DMS53 treated with DMSO at 0.1 percent for 48 hours (cell line): ENCODE measurements at regions not wholly inside any gene's neighbourhood (a gene's known extent, or its start where the extent isn't known, plus 50 kb on each side); places are given as distances from the start of the nearest gene placed in this dataset.

ENCODE experiments used
- DNase-seq: peaks from one replicate; lab custom pipeline; 2025; ENCODE audit not compliant: unreplicated experiment; lab: John Stamatoyannopoulos, UW

DNA sequence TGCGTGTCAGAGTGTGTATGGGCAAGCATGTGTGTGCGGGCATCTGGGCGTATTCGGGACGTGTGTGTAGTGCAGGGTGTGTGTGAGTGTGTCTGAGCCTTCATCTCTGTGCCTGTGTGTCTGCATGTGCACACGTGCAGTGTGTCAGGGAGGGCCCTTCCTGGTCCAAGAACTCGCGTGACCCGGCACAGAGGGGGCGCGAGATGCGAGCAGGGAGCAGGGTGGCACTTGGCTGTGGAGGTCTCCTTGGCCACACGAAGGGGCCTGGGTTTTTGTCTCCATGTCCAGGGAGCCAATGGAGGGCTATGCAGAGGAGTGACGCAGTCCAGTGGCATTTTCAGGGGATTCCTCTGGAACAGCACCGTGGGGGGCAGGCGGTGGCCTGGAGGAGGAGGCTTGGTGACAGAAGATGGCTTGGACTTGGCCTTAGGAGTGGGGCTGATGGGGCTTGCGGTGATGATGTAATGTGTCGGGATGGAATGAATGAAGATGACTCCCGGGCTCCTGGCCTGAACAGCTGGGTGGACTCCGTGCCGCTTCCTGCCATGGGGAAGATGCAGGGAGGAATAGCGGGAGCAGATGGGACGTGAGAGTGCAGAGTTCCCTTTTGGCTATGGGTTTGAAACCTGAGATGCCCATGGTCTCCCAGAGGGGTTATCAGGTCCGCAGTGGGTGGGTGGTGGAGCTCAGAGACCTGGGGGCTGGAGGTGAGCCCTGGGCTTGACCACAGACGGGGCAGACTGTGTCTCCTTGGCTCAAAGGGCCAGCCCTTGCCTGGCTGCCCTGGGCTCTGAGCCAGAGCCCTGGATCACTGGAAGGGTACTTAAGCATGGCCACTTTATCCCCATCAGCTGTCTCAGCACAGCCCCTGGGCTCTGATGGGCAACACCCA is 208.3 kb downstream of the PHETA1 start:
- DNase-seq: no peak

DNA sequence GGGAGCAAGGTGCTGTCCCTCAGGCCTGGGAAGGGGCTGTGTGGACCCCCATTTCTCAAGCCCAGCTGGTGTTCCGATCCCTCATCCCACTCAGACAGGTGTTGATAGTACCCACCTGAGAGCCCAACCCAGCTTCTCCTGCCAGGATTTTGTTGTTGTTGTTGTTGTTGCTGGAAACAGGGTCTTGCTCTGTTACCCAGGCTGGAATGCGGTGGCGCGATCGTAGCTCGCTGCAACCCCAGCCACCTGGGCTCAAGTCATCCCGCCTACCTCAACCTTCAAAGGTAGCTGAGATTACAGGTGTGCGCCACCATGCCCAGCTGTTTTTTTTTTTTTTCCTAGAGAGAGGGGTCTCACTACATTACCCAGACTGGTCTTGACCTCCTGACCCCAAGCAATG is 209.9 kb downstream of the PHETA1 start:
- no peak for DNase-seq

DNA sequence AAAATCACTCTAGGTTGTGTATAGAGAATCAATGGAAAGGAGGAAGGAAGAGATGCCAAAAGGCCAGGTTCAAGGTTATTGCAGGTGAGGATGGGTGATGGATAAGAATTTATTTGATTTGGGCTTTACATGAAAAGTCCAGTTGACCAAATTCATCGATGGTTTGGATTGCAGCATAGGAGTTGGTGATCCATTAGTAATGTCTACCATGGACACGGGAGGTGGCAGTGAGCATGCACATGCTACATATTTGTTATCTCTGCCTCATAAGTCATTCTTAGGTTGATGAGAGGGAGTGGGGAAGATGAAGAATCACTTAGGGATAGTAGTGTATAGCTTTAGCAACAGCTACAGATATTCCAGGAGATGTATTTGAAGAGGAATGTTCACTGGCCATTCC is 211.4 kb downstream of the PHETA1 start:
- DNase-seq: no peak

DNA sequence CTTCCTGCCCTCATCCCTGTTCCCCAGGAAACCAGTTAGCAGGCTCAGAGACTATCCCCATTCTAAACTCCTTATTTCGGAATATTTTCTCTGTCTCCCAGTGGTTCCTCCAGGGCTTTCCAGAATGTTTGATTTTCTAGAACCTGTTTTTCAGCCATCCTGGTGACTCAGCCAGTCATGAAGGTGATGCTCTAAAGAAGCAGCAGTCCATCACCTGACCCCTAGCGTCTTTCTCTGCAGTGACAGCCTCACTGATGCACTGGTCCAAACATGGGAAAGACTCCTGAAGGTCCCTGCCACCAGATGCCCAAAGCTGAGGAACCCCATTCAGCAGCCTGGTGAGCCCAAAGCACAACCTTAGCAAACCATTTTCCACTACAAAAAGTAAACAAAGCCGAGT is 212.6 kb downstream of the PHETA1 start:
- no peak for DNase-seq

DNA sequence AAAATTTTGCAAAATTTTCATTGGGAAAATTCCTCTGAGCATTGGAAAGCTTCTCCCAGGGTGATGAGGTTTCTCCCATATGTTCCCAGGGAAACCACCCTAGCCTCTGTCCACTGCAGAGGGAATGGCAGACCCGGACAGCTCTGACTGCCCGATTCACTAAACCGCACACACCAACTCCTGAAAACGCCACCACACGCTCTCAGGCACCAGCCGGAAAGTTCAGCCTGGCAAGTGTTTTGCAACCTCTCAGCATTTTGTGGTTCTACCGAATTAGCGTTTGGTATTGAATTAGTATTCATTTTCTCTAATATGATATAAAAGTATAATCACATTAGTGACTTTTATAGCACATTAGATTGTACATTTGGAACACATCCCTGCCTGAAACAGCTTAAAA is 213.4 kb downstream of the PHETA1 start:
- no peak for DNase-seq

DNA sequence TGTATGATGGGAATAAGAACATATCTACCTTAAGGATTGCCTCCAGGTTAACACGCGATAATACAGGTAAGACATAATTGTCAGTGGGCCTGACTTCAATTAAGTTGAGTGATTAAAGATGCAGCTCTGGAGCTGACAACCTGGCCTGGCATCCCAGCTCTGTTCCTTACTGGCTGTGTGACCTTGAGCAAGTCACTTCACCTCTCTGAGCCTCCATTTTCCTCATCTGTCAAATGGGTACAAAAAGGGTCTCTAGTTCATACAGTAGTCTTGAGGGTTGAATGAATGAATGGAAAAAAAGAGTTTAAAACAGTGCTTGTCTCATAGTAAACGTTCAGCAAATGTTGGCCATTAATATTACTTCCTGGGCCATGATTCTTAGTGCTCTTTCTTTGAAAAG is 213.9 kb downstream of the PHETA1 start:
- no peak for DNase-seq

DNA sequence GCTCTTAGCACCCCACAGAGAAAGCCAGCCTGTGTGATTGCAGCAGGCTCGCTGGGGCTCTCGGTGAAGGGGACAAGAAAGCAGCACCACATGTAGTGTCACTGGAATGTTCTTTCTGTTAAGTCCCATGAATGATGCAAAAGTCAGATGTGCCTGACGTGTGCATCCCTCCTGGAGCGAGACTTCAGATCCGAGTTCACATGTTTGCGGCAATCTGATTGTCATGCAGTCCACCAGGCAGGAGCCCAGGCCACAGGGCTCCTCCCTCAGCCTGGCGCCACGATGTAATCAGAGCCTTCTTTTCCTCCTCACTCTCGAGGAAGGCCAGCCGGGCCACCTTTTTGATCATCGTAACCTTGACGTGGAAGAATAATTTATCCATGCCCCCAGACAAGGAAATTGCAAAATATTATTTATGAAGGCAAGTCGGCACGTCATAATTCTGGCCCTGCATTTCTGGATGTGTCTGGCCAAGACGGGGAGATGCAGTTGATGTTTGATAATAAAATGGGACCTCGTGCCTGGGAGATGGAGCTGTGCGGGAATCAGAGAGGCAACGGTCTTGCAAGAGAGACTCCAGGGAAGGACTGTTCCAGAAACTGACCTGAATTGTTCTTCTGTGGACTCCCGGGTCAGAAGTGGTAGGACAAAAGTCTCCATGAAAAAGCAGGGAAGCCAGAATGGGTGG is 214.6 kb downstream of the PHETA1 start:
- no peak for DNase-seq

DNA sequence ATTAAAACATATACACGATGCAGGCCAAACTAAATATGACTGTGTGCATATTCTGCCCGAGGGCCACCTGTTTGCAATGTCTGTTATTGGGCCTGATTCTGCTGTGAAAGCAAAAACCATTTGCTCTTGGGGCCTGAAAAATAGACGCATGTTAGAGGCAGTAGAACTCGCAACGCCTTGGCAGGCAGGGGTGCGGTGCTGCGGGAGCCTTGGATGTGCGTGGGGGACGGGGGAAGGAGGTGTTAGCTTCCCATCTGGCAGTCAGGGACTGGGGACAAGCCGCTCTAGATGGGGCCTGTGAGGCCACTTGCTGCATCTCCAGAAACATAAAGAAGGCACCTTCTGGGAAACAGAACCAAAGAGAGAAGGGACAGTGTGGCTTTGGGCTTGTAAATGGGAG is 216.3 kb downstream of the PHETA1 start:
- DNase-seq: no peak

DNA sequence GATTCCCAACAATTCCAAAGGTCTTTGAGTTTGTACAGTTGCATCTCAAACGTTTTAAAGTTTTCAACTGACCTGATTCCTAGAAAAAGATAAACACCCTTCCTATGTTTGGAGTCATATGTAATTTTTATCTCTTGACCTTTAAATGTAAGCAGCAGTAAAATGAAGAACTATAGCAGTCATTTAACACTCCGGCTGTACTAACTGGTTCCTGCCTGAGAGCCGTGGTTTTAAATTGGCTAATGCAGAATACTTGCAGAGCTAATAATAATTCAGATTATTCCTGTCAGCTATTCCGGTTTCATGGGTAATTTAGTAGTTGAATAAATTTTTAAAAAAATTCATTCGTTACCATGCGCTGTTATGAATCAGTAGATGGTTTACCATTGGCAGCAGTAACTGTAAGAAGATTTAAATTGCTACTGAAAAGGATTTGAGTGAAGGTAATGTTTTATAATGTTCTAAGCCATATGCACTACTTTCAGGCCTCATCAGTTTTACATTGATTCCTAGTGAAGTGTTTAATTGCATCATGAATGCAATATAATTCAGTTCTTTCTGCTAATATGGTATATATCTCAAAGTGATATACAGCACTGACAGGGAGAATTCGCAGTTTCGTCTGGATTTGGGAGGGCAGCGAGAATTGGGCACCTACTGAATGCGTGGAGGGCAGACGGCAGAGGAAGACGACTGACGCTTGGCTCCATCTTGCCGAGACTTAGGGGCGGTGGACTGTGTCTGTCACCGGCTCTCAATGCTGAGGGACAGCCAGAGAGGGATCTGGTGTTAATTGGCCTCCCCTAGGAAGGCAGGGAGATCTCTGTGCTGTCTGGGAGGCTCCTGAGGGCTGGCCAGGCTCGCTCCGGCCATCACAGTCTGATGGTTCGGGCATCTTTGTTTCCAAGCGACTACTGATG is 217.7 kb downstream of the PHETA1 start:
- no peak for DNase-seq

DNA sequence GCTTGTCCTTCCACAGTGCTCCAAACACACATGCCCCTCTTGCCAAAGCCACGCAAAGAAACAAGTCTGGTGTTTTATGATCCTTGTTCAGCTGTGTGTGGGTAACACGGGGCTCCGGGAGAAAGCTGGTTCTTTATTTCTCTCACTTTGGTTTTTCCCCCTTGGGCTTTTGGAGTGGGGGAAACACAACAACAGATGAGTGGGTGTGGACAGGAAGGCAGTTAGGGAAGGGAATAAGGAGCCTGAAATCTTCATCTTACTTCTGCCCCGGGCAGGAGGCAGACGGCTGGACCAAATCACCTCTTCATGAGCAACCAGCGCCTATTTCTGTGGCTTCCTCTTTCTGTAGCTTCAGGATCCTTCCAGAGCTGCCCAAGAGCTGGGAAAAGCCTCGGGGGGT is 218.5 kb downstream of the PHETA1 start:
- no peak for DNase-seq

DNA sequence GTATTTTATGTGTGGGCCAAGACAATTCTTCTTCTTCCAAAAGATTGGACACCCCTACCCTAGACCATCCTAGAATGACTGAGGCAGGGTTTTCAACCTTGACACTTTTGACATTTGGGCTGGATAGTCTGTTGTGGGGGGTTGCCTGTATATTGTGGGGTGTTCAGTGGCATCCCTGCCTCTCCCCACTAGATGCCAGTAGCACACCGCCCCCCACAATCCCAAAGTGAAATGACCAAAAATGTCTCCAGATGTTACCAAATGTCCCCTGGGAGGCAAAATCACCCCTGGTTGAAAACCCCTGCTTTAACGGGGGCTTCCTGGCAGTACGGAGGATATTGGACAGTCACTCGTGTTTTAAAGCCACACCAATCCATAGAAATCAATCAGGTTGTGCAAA is 219.6 kb downstream of the PHETA1 start:
- no peak for DNase-seq

DNA sequence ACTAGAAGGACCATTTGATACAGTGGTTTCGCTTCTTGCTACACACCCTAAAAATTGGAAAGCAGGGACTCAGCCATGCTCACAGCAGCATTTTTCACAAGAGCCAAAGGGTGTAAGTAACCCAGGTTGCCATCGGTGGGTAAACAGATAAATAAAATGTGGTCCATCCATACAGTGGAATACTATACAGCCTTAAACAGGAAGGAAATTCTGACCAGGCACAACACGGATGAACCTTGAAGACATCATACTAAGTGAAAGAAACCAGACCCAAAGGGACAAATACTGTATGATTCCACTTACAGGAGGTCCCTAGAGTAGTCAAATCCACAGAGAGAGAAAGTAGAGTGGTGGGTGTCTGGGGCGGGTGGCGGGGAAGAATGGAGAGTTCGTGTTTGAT is 220.9 kb downstream of the PHETA1 start:
- no peak for DNase-seq

DNA sequence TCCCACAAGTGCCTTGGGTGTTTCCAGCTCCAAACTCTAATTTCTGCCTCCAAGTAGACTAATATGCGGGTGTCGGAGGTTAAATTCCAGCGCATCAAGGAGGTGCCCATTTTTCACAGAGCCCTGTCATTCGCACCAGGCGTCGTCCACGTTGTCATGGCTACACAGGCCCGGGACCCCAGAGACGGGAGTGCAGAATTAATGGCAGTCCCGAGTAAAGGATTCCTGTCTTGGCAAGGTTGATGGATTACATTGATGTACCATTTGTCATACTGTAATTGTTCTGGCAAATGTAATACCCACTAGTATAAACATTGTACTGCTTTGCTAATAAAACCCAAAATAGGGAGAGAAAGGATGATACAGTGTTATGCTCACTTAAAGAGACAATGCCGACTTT is 222.9 kb upstream of the MYL2 start:
- DNase-seq: no peak

DNA sequence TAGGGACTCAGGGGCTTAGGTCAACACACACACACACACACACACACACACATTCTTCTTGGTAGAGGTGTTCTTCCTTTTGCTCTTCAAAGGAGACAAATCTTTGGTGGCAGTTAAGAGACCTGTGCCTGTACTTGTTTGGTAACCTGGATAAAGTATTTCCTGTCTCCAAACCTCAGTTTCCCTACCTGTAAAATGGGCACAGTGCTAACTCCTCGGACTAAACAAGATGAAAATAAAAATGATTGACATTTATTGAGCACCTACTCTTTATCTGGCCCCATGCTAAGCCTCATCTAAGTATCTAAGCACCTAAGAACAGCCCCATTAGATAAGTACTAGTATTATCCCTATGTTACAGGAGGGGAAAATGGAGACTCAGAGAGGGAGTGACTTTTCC is 220.8 kb upstream of the MYL2 start:
- no peak for DNase-seq

DNA sequence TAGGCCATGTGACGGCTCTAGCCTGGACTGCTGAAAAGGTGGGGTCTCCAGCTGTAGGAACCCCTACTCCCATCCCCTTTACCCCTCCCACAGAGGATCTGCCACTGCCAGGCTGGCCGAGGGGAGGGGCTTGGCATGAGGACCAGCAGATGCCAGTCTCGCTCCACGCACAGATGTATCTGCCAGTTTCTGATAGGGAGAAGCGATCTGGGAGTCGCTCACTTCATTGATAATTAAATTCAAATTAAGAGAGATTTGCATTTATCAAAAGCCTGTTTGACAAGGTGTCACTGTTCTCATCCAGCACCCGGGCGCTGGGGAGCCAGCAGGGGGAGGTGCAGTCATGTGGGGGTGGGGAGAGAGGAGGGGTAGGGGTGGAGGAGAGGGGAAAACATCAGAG is 217.6 kb upstream of the MYL2 start:
- no peak for DNase-seq

DNA sequence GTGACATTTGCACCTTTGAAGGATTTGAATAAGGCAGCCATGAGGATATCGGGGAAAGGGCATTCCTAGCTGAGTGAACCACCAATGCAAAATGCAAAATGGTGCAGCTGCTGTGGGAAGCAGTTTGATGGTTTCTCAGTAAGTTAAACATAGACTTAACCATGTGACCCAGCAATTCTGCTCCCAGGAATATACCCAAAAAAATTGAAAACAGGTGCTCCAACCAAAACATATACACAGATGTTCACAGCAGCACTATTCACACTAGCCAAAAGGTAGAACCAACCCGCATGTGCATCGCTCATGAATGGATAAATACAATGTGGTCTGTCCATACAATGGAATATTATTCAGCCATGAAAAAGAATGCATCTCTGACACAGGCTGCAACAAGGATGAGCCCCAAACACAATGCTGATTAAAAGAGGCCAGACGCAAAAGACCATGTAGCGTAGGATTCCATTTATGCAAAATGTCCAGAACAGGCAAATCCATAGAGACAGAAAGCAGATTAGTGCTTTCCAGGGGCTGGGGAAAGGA is 215.0 kb upstream of the MYL2 start:
- no peak for DNase-seq

DNA sequence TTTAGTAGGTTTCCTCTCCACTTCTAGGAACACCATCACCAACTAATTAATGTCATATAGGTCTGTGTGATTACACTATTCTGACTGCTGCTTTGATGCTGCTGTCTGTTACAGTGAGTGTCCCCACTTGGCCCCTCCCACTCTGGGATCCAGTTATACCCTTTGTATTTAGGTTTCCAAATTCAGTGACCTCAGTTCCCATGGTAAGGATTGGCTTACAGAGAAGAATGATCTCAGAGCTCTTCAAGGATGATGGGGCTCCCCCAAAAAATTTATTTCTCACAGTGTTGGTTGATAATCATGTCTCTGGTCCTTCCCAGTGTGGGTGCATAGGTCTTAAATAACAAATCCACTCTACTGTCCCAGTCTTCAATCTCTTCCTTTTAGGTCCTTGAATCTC is 210.0 kb upstream of the MYL2 start:
- no peak for DNase-seq

DNA sequence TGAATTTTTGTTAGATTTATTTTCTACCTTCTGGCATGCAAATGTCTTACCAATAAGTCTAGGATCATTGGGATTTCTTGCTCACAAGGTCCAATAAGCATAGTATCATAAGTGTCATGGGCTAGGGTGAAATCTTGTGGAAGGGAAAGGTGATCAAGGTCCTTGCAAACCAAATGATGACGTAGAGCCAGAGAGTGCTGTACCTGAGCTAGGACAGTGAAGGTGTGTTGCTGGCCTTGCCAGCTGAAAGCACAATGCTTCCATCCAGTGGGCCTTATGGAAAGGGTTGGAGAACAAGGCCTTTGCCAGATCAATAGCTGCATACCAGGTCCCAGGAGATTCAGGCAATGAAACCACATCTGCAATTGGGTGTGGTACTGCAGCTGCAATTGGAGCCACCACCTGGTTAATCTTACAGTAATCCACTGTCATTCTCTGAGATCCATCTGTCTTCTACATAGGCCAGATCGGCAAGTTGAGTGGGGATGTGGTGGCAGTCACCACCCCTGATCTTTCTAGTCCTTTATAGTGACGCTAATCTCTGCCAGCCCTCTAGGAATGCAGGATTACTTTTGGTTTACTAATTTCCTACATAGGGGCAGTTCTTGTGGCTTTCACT is 208.9 kb upstream of the MYL2 start:
- DNase-seq: no peak

DNA sequence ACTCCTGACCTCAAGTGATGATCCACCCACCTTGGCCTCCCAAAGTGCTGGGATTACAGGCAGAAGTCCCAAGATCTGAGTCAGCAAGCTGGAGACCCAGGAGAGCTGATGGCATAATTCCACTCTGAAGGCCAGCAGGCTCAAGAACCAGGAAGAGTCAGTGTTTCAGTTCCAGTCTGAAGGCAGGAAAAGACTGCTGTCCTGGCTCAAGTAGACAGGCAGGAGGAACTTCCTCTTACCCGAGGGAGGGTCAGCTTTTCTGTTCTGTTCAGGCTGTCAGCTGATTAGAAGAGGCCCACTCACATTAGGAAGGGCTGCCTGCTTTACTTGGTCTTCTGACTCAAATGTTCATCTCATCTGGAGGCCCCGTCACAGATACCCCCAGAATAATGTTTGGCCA is 206.0 kb upstream of the MYL2 start:
- DNase-seq: no peak

DNA sequence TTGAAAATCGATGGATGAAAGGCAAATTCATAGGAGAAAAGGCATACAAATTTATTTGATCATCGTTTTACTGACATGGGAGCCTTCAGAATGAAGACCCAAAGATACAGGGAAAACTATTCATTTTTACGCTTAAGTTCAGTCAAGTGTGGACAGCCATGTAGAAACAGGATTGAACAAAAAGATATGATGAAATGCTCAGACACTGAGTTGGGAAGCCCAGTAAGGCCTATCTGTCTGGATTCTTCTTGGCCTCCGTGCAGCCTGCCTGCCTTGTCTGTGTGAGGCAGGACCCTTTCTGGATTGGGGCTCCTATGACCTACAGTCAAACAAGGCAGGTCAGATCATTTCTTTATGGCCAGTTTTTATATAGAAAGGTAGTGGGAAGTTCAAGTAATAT is 203.8 kb upstream of the MYL2 start:
- DNase-seq: no peak

DNA sequence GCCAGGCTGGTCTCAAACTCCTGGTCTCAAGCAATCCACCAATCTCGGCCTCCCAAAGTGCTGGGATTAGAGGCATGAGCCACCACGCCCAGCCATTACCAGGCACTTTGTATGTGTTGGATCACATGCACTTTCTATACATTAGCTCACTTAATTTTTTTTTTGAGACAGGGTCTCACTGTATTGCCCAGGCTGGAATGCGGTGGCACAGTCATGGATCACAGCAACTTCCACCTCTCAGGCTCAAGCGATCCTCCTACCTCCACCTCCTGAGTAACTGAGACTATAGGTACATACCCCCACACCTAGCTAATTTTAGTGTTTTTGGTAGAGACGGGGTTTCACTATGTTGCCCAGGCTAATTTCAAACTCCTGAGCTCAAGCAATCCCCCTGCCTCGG is 203.0 kb upstream of the MYL2 start:
- DNase-seq: no peak
